IMR-90 (cell line): ENCODE measurements at regions not wholly inside any gene's neighbourhood (a gene's known extent, or its start where the extent isn't known, plus 50 kb on each side); places are given as distances from the start of the nearest gene placed in this dataset.

Source experiments
- ATAC-seq: fragments of 200-7000 bp; cut with Tn5 transposase; 2 replicates; pipeline ENCODE4 v1.9.1; 2020; ENCODE audit warnings: low read depth, mild to moderate bottlenecking, moderate library complexity
- BruUV-seq: library from RNA; stranded (reverse); fragments of 400-500 nt; replicated peaks from 2 replicates; lab custom pipeline; 2021; lab: Mats Ljungman, UMichigan
- CTCF ChIA-PET: fragments of 300-600 bp; formaldehyde crosslinking; extraction: SDS; loops from one replicate; lab custom pipeline; 2021; ENCODE audit warnings: antibody characterized with exemption; lab: Yijun Ruan, JAX
- POLR2A ChIA-PET: fragments of 300-600 bp; sonication (Branson Sonifier 250); formaldehyde crosslinking; loops from one replicate; lab custom pipeline; 2022; ENCODE audit warnings: antibody characterized with exemption; ENCODE audit not compliant: unreplicated experiment; lab: Charles Lee
- DNase-seq: peaks from one replicate; pipeline ENCODE4 v3.0.0; 2013
- H2AFZ ChIP-seq: replicated peaks from 2 replicates; pipeline ENCODE3; 2013; ENCODE audit warnings: low read length, mild to moderate bottlenecking; ENCODE audit not compliant: poor library complexity
- H2AK5ac ChIP-seq: 2 replicates; pipeline ENCODE4 v1.6.1; 2013; ENCODE audit warnings: low read depth, low read length, inconsistent platforms
- H2AK9ac ChIP-seq: replicated peaks from 2 replicates; pipeline ENCODE3; 2013; ENCODE audit warnings: mild to moderate bottlenecking, low read depth, low read length, moderate library complexity; ENCODE audit not compliant: poor library complexity
- H2BK120ac ChIP-seq: 2 replicates; pipeline ENCODE4 v1.6.1; 2013; ENCODE audit warnings: low read depth, low read length, inconsistent platforms
- H2BK15ac ChIP-seq: 3 replicates; pipeline ENCODE4 v1.6.1; 2013; ENCODE audit warnings: low read depth, low read length, inconsistent platforms
- H2BK20ac ChIP-seq: 2 replicates; pipeline ENCODE4 v1.6.1; 2013; ENCODE audit warnings: low read depth, mild to moderate bottlenecking, inconsistent platforms, low read length, moderate library complexity
- H2BK5ac ChIP-seq: 2 replicates; pipeline ENCODE4 v1.6.1; 2013; ENCODE audit warnings: mild to moderate bottlenecking, low read depth, low read length, inconsistent platforms; ENCODE audit not compliant: poor library complexity, severe bottlenecking
- H3K14ac ChIP-seq: replicated peaks from 2 replicates; pipeline ENCODE4 v1.6.1; 2013; ENCODE audit warnings: low read depth, low read length, inconsistent platforms
- H3K18ac ChIP-seq: 2 replicates; pipeline ENCODE4 v1.6.1; 2013; ENCODE audit warnings: low read depth, low read length, control low read depth
- H3K23ac ChIP-seq: 2 replicates; pipeline ENCODE4 v1.6.1; 2013; ENCODE audit warnings: low read depth, low read length, inconsistent platforms
- H3K27ac ChIP-seq: 2 replicates; pipeline ENCODE4 v1.5.1; 2013; ENCODE audit warnings: mild to moderate bottlenecking, control low read depth, low read length; ENCODE audit not compliant: insufficient read depth
- H3K27me3 ChIP-seq: 2 replicates; pipeline ENCODE4 v1.6.1; 2013; ENCODE audit warnings: low read length; ENCODE audit not compliant: control insufficient read depth, insufficient read depth
- H3K36me3 ChIP-seq: 2 replicates; pipeline ENCODE4 v1.6.1; 2013; ENCODE audit warnings: low read length, mixed read lengths; ENCODE audit not compliant: control insufficient read depth, insufficient read depth
- H3K4ac ChIP-seq: 2 replicates; pipeline ENCODE4 v1.6.1; 2013; ENCODE audit warnings: low read depth, low read length, inconsistent platforms
- H3K4me1 ChIP-seq: 2 replicates; pipeline ENCODE4 v1.6.1; 2013; ENCODE audit warnings: low read length, mixed read lengths; ENCODE audit not compliant: control insufficient read depth, insufficient read depth
- H3K4me2 ChIP-seq: 2 replicates; pipeline ENCODE4 v1.6.1; 2013; ENCODE audit warnings: low read depth, mild to moderate bottlenecking, control low read depth, low read length, moderate library complexity
- H3K4me3 ChIP-seq: 2 replicates; pipeline ENCODE4 v1.5.1; 2013; ENCODE audit warnings: low read depth, mild to moderate bottlenecking, control low read depth, low read length, moderate library complexity; ENCODE audit not compliant: insufficient read depth
- H3K56ac ChIP-seq: 2 replicates; pipeline ENCODE4 v1.6.1; 2013; ENCODE audit warnings: low read length, inconsistent platforms; ENCODE audit not compliant: insufficient read depth; ENCODE audit errors: extremely low read depth
- H3K79me1 ChIP-seq, 2 experiments: 2 replicates each; pipeline ENCODE4 v1.6.1; 2013; ENCODE audit warnings: low read length in 2 of 2, inconsistent platforms in 1 of 2, low read depth in 1 of 2
- H3K9ac ChIP-seq: 2 replicates; pipeline ENCODE4 v1.6.1; 2013; ENCODE audit warnings: low read depth, low read length, control low read depth
- H3K9me1 ChIP-seq: 2 replicates; pipeline ENCODE4 v1.6.1; 2013; ENCODE audit warnings: low read length, inconsistent platforms; ENCODE audit not compliant: insufficient read depth
- H3K9me3 ChIP-seq: 2 replicates; pipeline ENCODE4 v1.6.1; 2013; ENCODE audit warnings: low read length; ENCODE audit not compliant: control insufficient read depth, insufficient read depth
- H4K20me1 ChIP-seq: 2 replicates; pipeline ENCODE4 v1.6.1; 2013; ENCODE audit warnings: low read length, inconsistent platforms; ENCODE audit not compliant: insufficient read depth
- H4K5ac ChIP-seq: 2 replicates; pipeline ENCODE4 v1.6.1; 2013; ENCODE audit warnings: mild to moderate bottlenecking, low read depth, low read length, control low read depth
- H4K8ac ChIP-seq, 2 experiments: 2 replicates each; pipeline ENCODE4 v1.6.1; 2013; ENCODE audit warnings: low read depth in 2 of 2, low read length in 2 of 2, control low read depth in 1 of 2, inconsistent platforms in 1 of 2
- H4K91ac ChIP-seq: 2 replicates; pipeline ENCODE4 v1.6.1; 2013; ENCODE audit warnings: low read depth, low read length, inconsistent platforms; ENCODE audit not compliant: insufficient read depth
- CEBPB ChIP-seq: IDR thresholded peaks from 2 replicates; pipeline ENCODE4 v1.6.1; 2012; ENCODE audit warnings: low read depth, low read length, improper control_type of control experiment
- ELK1 ChIP-seq: fragments of 150-350 bp; IDR thresholded peaks from 2 replicates; pipeline ENCODE4 v1.6.1; 2016; ENCODE audit warnings: low read depth, mild to moderate bottlenecking, low read length, moderate library complexity, borderline replicate concordance
- FOS ChIP-seq: fragments of 150-350 bp; IDR thresholded peaks from 2 replicates; pipeline ENCODE4 v1.6.1; 2016; ENCODE audit warnings: low read depth, low read length
- MAZ ChIP-seq: IDR thresholded peaks from 2 replicates; pipeline ENCODE4 v1.6.1; 2012; ENCODE audit warnings: low read depth, mild to moderate bottlenecking, low read length, improper control_type of control experiment, moderate library complexity, borderline replicate concordance
- POLR2A ChIP-seq: IDR thresholded peaks from 2 replicates; pipeline ENCODE4 v1.6.1; 2012; ENCODE audit warnings: mild to moderate bottlenecking, low read depth, low read length
- RCOR1 ChIP-seq: IDR thresholded peaks from 2 replicates; pipeline ENCODE4 v1.6.1; 2012; ENCODE audit warnings: mild to moderate bottlenecking, low read length, improper control_type of control experiment; ENCODE audit not compliant: insufficient replicate concordance
- WGBS, 2 experiments: methylation state at CpG; one replicate each; pipeline versions ENCODE4 v1.1.5 to v1.1.7; 2013; ENCODE audit warnings: missing lambda C conversion rate in 2 of 2; ENCODE audit not compliant: insufficient read length in 1 of 2; ENCODE audit errors: extremely low coverage in 2 of 2; 5-methylcytosine and 5-hydroxymethylcytosine counted together
- dilution Hi-C: fragments of 300-500 bp; cut with HindIII; formaldehyde crosslinking; loops from one replicate; pipeline ENCODE4 v1.14.3; 2018; ENCODE audit warnings: low sequenced_read_pairs; ENCODE audit not compliant: unreplicated experiment
- in situ Hi-C: fragments of 300-500 bp; cut with MboI; formaldehyde crosslinking; loops from 3 replicates; pipeline ENCODE4 v1.14.3; 2019; ENCODE audit warnings: low sequenced_read_pairs, inconsistent platforms, mixed read lengths
- intact Hi-C: fragments of 100-400 bp; cut with micrococcal nuclease; formaldehyde crosslinking; loops from 2 replicates; pipeline ENCODE4 v1.10.0; 2022

- TF ChIP-seq FOS (no peak), ELK1 (no peak), MAZ (no peak), POLR2A (no peak), CEBPB (no peak), RCOR1 (no peak)
- Histone ChIP-seq H2BK120ac (no peak overlapping the region), H3K23ac (no peak overlapping the region), H3K36me3 (no peaks in the 10 kb centered on the region), H4K20me1 (no peaks in the 10 kb centered on the region), H3K27ac (no peak overlapping the region), H4K5ac (no peak overlapping the region), H4K91ac (no peak overlapping the region), H3K4ac (no peak overlapping the region), H3K27me3 (no peaks in the 10 kb centered on the region), H2BK15ac (no peak overlapping the region), H3K9me3 (peaks cover 2% of the 10 kb centered on the region), H3K4me3 (no peak overlapping the region), H3K14ac (no peak overlapping the region), H4K8ac (no peak overlapping the region), H2AK5ac (no peak overlapping the region), H2AK9ac (no peak overlapping the region), H2BK5ac (no peak overlapping the region), H3K18ac (no peak overlapping the region), H3K56ac (no peak overlapping the region), H3K4me1 (no peaks in the 10 kb centered on the region), H3K9me1 (no peaks in the 10 kb centered on the region), H3K9ac (no peak overlapping the region), H2AFZ (no peak overlapping the region), H2BK20ac (no peak overlapping the region), H3K4me2 (no peak overlapping the region), H3K79me1 (no peaks in the 10 kb centered on the region)
- dilution Hi-C loops (no loop called here), in situ Hi-C loops (no loop called here), intact Hi-C loops (no loop called here)
- ChIA-PET POLR2A (no interaction called here), CTCF (no interaction called here)
- DNase-seq, result no peak
- BruUV-seq, result no TSS peak
- no CpG with 5 or more reads among the region's 4 CpGs for WGBS, 2 experiments
- no peak for ATAC-seq
These were observed 406.7 kb upstream of the POT1 start for GRCh38 chr7:125336326-125336725.
